Kidney epithelial cell (primary cell): ENCODE measurements at regions not wholly inside any gene's neighbourhood (a gene's known extent, or its start where the extent isn't known, plus 50 kb on each side); places are given as distances from the start of the nearest gene placed in this dataset.

Source experiments
- DNase-seq: peaks from one replicate; pipeline ENCODE4 v3.0.0-alpha.2; 2010; ENCODE audit warnings: low read depth
- H3K27me3 ChIP-seq: 2 replicates; pipeline ENCODE4 v1.6.0; 2011; ENCODE audit warnings: low read length; ENCODE audit not compliant: control insufficient read depth, insufficient read depth
- H3K36me3 ChIP-seq: 2 replicates; pipeline ENCODE4 v1.5.1; 2011; ENCODE audit warnings: low read length; ENCODE audit not compliant: control insufficient read depth, insufficient read depth
- H3K4me3 ChIP-seq: 2 replicates; pipeline ENCODE4 v1.5.1; 2011; ENCODE audit warnings: low read depth, mild to moderate bottlenecking, control low read depth, low read length
- TF ChIP-seq, protein P1 (sequence below): IDR thresholded peaks from 2 replicates; pipeline ENCODE4 v1.5.1; 2011; ENCODE audit warnings: mild to moderate bottlenecking, moderate library complexity, low read length, control low read depth, inconsistent platforms; ENCODE audit not compliant: insufficient read depth, poor library complexity, severe bottlenecking

DNA sequence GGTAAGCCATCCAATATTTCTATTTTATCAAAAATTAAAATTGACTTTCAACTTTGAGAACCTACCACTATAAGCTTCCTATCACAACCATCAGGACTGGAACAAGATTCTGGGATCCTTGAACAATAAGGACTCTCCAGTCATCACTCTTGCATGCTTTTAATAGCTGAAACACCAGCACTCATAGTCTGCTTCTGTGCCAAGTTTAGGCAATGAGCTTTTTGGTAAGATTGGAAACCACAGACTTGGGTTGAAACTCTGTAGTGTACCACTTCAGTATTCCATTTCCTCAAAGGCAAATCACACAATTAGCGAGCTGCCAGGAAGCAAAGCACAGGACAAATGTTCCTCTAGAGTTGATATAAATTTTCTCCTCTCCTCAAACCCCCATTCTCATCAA is 1065.8 kb upstream of the SLC39A10 start:
- TF ChIP-seq, protein P1, sequence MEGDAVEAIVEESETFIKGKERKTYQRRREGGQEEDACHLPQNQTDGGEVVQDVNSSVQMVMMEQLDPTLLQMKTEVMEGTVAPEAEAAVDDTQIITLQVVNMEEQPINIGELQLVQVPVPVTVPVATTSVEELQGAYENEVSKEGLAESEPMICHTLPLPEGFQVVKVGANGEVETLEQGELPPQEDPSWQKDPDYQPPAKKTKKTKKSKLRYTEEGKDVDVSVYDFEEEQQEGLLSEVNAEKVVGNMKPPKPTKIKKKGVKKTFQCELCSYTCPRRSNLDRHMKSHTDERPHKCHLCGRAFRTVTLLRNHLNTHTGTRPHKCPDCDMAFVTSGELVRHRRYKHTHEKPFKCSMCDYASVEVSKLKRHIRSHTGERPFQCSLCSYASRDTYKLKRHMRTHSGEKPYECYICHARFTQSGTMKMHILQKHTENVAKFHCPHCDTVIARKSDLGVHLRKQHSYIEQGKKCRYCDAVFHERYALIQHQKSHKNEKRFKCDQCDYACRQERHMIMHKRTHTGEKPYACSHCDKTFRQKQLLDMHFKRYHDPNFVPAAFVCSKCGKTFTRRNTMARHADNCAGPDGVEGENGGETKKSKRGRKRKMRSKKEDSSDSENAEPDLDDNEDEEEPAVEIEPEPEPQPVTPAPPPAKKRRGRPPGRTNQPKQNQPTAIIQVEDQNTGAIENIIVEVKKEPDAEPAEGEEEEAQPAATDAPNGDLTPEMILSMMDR: no peak
- Histone ChIP-seq H3K36me3 (no peaks in the 10 kb centered on the region), H3K27me3 (no peaks in the 10 kb centered on the region), H3K4me3 (no peak overlapping the region)
- no peak for DNase-seq

DNA sequence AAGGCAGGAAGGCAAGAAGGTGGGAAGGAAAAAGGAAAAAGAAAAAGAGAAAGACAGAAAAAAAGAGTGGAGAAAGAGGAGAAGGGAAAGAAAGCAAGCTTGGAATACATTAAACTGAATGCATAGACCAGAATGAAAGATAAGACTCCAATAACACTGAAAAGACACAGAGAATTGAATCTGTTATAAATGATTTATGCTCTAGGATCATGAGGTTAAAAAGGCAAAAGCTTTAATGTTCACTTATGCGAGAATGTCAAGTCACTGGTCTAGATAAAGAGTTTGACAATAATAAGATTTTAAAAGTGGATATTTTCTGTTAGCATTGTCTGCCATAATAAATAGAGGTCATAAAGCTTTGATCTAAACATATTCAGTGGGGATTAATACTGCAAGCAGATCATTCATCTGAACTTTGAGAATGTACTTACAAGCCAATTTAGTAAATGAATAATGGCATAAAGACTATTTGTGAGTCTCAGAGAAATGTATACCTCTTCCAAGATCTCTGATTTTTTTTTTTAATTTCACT is 1069.2 kb upstream of the SLC39A10 start:
- no peaks in the 10 kb centered on the region for H3K36me3 ChIP-seq
- TF ChIP-seq, protein P1: no peak
- DNase-seq: no peak
- H3K27me3 ChIP-seq: no peaks in the 10 kb centered on the region
- H3K4me3 ChIP-seq: no peak overlapping the region

DNA sequence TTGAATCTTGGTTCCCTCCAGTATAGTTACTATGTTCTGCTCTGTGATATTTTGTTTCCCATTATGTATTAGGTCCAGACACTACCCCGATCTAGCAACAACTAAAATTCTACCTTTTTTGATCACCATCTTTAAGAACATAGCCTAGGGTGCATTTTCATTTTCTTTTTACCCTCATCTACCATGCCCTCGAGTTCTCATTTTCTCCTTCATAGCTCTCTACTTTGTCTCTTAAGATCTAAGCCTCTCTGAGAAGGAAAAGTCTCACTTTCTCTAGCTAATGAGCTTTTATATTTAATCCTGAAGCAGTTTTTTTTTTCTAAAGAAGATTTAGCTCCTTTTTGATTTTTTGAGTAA is 1089.4 kb upstream of the SLC39A10 start:
- no peaks in the 10 kb centered on the region for H3K36me3 ChIP-seq
- no peak for DNase-seq
- TF ChIP-seq, protein P1: no peak
- no peaks in the 10 kb centered on the region for H3K27me3 ChIP-seq
- H3K4me3 ChIP-seq: no peak overlapping the region

DNA sequence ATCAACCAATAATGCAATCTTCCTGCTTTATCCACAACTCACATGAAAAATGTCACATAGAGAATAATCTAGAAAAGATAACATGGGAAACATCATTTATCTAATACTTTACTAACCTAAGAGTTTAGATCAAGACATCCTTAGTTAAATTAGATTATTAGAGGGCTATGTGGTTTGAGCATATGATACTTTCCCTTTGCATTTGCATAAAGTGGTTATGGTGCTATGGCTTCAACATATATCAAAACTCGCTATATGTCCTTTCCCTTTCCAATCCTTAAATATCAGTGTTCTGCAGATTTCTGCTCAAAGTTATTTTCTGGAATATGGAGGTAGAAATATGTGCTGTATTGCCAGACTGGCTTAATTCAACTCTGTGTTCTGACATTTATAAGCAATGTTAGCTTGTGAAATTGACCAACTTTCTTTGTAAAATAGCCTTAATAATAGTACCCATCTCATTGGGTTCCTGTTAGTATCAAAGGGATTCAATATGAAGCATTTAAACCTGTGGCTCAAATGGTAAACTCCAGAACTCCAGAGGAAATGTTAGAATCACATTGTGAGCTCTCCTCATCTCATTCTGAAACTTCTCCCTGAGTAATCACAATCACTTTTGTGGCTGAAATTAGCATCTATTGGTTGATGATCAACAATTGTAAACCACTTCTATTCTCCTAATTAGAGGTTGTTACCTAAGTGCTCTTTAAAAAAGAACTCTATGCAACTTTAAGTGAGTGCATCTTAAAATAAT is 1089.9 kb upstream of the SLC39A10 start:
- Histone ChIP-seq H3K36me3 (no peaks in the 10 kb centered on the region), H3K4me3 (no peak overlapping the region), H3K27me3 (no peaks in the 10 kb centered on the region)
- TF ChIP-seq, protein P1: no peak
- no peak for DNase-seq

DNA sequence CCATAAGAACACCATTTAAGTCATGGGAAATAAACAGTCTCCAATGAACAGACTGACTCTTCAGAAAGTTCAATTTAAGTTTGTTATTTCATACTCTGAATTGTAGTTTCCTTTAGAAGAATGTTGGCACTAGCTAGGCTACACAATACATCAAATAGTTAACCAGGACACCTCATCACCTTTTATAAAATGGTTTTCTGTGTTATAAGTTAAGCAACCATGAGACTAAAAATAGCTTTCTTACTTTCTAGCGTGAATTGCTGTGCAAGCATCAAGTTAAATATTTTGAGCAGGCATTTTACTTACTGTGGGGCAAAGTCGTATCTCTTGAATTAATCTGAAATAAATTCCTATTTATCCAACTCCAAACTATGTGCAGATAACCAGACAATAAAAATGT is 1092.6 kb upstream of the SLC39A10 start:
- Histone ChIP-seq H3K4me3 (no peak overlapping the region), H3K36me3 (no peaks in the 10 kb centered on the region), H3K27me3 (no peaks in the 10 kb centered on the region)
- no peak for DNase-seq
- TF ChIP-seq, protein P1: no peak

DNA sequence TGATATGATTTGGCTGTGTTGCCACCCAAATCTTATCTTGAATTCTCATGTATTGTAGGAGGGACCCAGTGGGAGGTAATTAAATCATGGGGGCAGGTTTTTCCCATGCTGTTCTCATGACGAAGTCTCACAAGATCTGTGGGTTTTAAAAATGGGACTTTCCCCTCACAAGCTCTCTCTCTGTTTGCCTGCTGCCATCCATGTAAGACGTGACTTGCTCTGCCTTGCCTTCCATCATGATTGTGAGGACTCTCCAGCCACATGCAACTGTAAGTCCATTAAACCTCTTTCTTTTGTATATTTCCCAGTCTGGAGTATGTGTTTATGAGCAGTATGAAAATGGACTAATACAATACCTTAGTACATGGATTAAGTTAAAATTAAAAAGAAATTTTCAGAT is 1094.7 kb upstream of the SLC39A10 start:
- Histone ChIP-seq H3K36me3 (no peaks in the 10 kb centered on the region), H3K4me3 (no peak overlapping the region), H3K27me3 (no peaks in the 10 kb centered on the region)
- TF ChIP-seq, protein P1: no peak
- no peak for DNase-seq
